Neural progenitor cell (in vitro differentiated cells): ENCODE measurements at regions not wholly inside any gene's neighbourhood (a gene's known extent, or its start where the extent isn't known, plus 50 kb on each side); places are given as distances from the start of the nearest gene placed in this dataset.

Experiments used
- CTCF ChIP-seq: fragments of 200-600 bp; sonication (generic); IDR thresholded peaks from 2 replicates; pipeline ENCODE4 v1.5.1; 2017; ENCODE audit warnings: antibody characterized with exemption, mild to moderate bottlenecking
- EZH2 ChIP-seq: fragments of 200-600 bp; sonication (generic); IDR thresholded peaks from 2 replicates; pipeline ENCODE4 v1.6.1; 2017; ENCODE audit warnings: antibody characterized with exemption, mild to moderate bottlenecking, moderate library complexity
- EZH2phosphoT487 ChIP-seq: fragments of 200-600 bp; sonication (generic); IDR thresholded peaks from 2 replicates; pipeline ENCODE4 v1.6.1; 2017; ENCODE audit warnings: antibody characterized with exemption

GRCh38 chrX:20988118-20988517 is 386.1 kb upstream of the CNKSR2 start:
- TF ChIP-seq CTCF (no peak), EZH2 (no peak), EZH2phosphoT487 (no peak)
